ENCODE measurements at regions not wholly inside any gene's neighbourhood (a gene's known extent, or its start where the extent isn't known, plus 50 kb on each side); places are given as distances from the start of the nearest gene placed in this dataset.
"Not testable (repeated sequence)": the region's sequence is repeated elsewhere in the genome, so short reads cannot be mapped to it uniquely, and the experiment has no call there.

GRCh38 chr3:13187593-13187992 lies 114.4 kb upstream of the IQSEC1 start:
- Mint-ChIP-seq H3K9me3 (peaks cover 2 to 6% of the 10 kb centered on the region in 2 donors), H3K27me3 (ENCODE audit: low read depth) (peaks cover 18% of the 10 kb centered on the region), H3K4me3 (no peak overlapping the region), H3K27ac (no peak overlapping the region), H3K36me3 (ENCODE audit: insufficient read depth in 2 of 2) (peaks cover 5% of the 10 kb centered on the region in 2 donors), H3K4me1 (ENCODE audit: low read depth) (peaks cover 11% of the 10 kb centered on the region)
- DNase-seq (no peak), ATAC-seq (replicated peaks in 1 of 2) (no peak)

DNA sequence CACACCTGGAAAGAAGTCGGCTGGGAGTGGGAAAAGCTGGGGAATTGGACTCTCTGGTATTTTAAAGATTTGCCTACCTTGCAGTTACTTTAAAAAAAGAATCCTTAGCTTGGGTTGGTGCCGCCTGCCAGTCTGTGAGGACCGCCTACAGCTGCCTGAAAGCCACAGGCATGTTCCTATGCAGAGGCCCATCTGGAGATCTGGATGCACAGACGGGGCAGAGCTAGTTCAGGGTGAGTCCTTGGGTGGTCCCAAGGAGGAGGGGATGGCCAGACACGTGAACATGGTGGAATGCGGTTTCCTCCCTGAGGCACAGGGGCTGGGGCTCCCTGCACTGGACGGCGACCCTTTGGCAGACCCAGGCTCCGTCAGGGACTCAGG lies 113.2 kb upstream of the IQSEC1 start:
- ATAC-seq (replicated peaks in 1 of 2): no peak
- H3K9me3 Mint-ChIP-seq: peaks cover 4 to 6% of the 10 kb centered on the region in 2 donors
- H3K27ac Mint-ChIP-seq: no peak overlapping the region
- peaks cover 5 to 6% of the 10 kb centered on the region in 2 donors for H3K36me3 Mint-ChIP-seq (ENCODE audit: insufficient read depth in 2 of 2)
- no peak for DNase-seq
- H3K27me3 Mint-ChIP-seq (ENCODE audit: low read depth): peaks cover 18% of the 10 kb centered on the region
- H3K4me1 Mint-ChIP-seq (ENCODE audit: low read depth): peaks cover 11% of the 10 kb centered on the region
- no peak overlapping the region for H3K4me3 Mint-ChIP-seq

- no peak overlapping the region for H3K4me3 Mint-ChIP-seq
- H3K27ac Mint-ChIP-seq: no peak overlapping the region
- DNase-seq: no peak
- H3K9me3 Mint-ChIP-seq: peaks cover 6% of the 10 kb centered on the region in 2 donors
- ATAC-seq (replicated peaks in 1 of 2): no peak
- H3K4me1 Mint-ChIP-seq (ENCODE audit: low read depth): peaks cover 11% of the 10 kb centered on the region
- H3K36me3 Mint-ChIP-seq (ENCODE audit: insufficient read depth in 2 of 2): peaks cover 5 to 6% of the 10 kb centered on the region in 2 donors
- peaks cover 18% of the 10 kb centered on the region for H3K27me3 Mint-ChIP-seq (ENCODE audit: low read depth)
Observed at GRCh38 chr3:13185737-13186434, 112.7 kb upstream of the IQSEC1 start.

DNA sequence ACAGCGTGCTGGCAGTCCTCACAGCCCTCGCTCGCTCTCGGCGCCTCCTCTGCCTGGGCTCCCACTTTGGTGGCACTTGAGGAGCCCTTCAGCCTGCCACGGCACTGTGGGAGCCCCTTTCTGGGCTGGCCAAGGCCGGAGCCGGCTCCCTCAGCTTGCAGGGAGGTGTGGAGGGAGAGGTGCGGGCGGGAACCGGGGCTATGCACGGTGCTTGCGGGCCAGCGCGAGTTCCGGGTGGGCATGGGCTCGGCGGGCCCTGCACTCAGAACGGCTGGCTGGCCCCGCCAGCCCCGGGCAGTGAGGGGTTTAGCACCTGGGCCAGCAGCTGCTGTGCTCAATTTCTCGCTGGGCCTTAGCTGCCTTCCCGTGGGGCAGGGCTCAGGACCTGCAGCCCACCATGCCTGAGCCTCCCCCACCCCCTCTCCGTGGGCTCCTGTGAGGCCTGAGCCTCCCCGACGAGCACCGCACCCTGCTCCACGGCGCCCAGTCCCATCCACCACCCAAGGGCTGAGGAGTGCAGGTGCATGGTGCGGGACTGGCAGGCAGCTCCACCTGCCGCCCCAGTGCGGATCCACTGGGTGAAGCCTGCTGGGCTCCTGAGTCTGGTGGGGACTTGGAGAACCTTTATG lies 106.5 kb upstream of the IQSEC1 start:
- H3K27me3 Mint-ChIP-seq (ENCODE audit: low read depth); H3K9me3 Mint-ChIP-seq; DNase-seq; ATAC-seq (replicated peaks in 1 of 2); H3K4me3 Mint-ChIP-seq; H3K36me3 Mint-ChIP-seq (ENCODE audit: insufficient read depth in 2 of 2); H3K4me1 Mint-ChIP-seq (ENCODE audit: low read depth); H3K27ac Mint-ChIP-seq: not testable (repeated sequence)

DNA sequence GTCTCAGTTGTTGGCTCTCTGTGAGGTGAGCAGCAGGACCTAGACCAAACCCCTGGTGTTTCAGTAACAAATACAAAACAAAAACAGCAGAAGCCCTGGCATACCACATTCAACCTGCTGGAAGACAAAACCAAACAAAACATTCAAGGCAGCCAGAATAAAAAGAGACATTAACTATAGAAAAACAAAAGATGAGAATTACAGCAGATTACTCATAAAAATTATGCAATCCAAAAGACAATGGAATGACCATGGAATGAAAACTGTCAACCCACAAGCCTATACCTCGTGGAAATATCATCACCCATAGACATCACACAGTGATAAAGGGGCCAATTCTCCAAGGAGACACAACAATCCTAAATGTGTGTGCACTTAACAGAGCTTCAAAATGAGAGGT lies 106.0 kb upstream of the IQSEC1 start:
- peaks cover 3% of the 10 kb centered on the region for H3K27me3 Mint-ChIP-seq (ENCODE audit: low read depth)
- DNase-seq (no peak), ATAC-seq (replicated peaks in 1 of 2) (no peak)
- H3K27ac Mint-ChIP-seq: no peak overlapping the region
- no peaks in the 10 kb centered on the region for H3K4me1 Mint-ChIP-seq (ENCODE audit: low read depth)
- peaks cover 6 to 8% of the 10 kb centered on the region in 2 donors for H3K36me3 Mint-ChIP-seq (ENCODE audit: insufficient read depth in 2 of 2)
- no peak overlapping the region for H3K4me3 Mint-ChIP-seq
- H3K9me3 Mint-ChIP-seq: peaks cover 7 to 9% of the 10 kb centered on the region in 2 donors

DNA sequence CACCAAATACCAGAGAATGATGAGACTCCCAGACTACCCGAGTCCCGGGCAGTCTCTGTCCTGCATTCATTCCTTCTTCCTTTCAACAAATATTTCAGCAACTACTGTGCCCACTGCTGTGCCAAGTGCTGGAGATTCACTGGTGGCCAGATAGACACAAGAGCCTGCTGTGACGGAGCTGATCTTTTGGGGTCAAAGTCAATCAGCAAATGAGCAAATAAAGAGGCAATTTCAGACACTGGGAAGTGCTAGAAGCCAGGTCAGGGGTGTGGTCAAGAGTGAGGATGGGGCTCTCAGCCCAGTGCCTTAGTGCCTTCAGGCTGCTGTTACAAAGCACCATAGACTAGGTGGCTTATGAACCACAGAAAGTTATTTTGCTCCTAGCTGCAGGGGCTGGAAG lies 104.9 kb upstream of the IQSEC1 start:
- peaks cover 6 to 8% of the 10 kb centered on the region in 2 donors for H3K36me3 Mint-ChIP-seq (ENCODE audit: insufficient read depth in 2 of 2)
- ATAC-seq (replicated peaks in 1 of 2) (no peak), DNase-seq (no peak)
- no peak overlapping the region for H3K27ac Mint-ChIP-seq
- H3K9me3 Mint-ChIP-seq: peaks cover 7 to 9% of the 10 kb centered on the region in 2 donors
- H3K4me3 Mint-ChIP-seq: no peak overlapping the region
- H3K27me3 Mint-ChIP-seq (ENCODE audit: low read depth): no peaks in the 10 kb centered on the region
- no peaks in the 10 kb centered on the region for H3K4me1 Mint-ChIP-seq (ENCODE audit: low read depth)

DNA sequence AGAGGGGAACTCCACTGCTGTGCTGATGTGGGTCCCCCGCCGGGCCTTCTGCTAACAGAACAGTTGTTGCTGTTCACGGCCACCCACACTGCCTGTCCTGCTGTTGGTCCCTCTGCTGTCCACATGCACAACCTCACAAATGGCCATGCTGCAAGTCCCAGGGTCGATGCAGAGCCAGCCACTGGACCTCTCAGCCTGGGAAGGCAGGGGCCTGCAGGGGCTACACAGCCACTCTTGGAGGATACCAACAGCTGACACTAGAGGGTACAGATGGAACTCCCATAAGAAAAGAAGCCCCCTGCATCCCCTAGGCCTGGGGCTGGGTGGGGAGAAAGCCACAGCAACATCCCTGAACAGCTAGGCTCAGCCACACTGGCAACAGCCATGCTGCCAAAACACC lies 104.4 kb upstream of the IQSEC1 start:
- Mint-ChIP-seq H3K4me1 (ENCODE audit: low read depth) (no peaks in the 10 kb centered on the region), H3K27me3 (ENCODE audit: low read depth) (no peaks in the 10 kb centered on the region), H3K4me3 (no peak overlapping the region), H3K27ac (no peak overlapping the region), H3K36me3 (ENCODE audit: insufficient read depth in 2 of 2) (peaks cover 6 to 8% of the 10 kb centered on the region in 2 donors), H3K9me3 (peaks cover 7 to 9% of the 10 kb centered on the region in 2 donors)
- no peak for ATAC-seq (replicated peaks in 1 of 2)
- no peak for DNase-seq

- no peaks in the 10 kb centered on the region for H3K4me1 Mint-ChIP-seq (ENCODE audit: low read depth)
- H3K9me3 Mint-ChIP-seq: peaks cover 7% of the 10 kb centered on the region in 2 donors
- DNase-seq (no peak), ATAC-seq (replicated peaks in 1 of 2) (no peak)
- no peak overlapping the region for H3K27ac Mint-ChIP-seq
- H3K4me3 Mint-ChIP-seq: no peak overlapping the region
- no peaks in the 10 kb centered on the region for H3K27me3 Mint-ChIP-seq (ENCODE audit: low read depth)
- peaks cover 4 to 8% of the 10 kb centered on the region in 2 donors for H3K36me3 Mint-ChIP-seq (ENCODE audit: insufficient read depth in 2 of 2)
Observed at GRCh38 chr3:13177236-13177635, 104.0 kb upstream of the IQSEC1 start.

GRCh38 chr3:13176445-13176844 lies 103.2 kb upstream of the IQSEC1 start:
- Mint-ChIP-seq H3K4me1 (ENCODE audit: low read depth) (no peaks in the 10 kb centered on the region), H3K4me3 (no peak overlapping the region), H3K9me3 (peaks cover 7% of the 10 kb centered on the region in 2 donors), H3K27ac (no peak overlapping the region), H3K27me3 (ENCODE audit: low read depth) (no peaks in the 10 kb centered on the region), H3K36me3 (ENCODE audit: insufficient read depth in 2 of 2) (peaks cover 4 to 8% of the 10 kb centered on the region in 2 donors)
- no peak for ATAC-seq (replicated peaks in 1 of 2)
- no peak for DNase-seq

GRCh38 chr3:13174803-13175135 lies 101.5 kb upstream of the IQSEC1 start:
- H3K4me1 Mint-ChIP-seq (ENCODE audit: low read depth): no peaks in the 10 kb centered on the region
- no peaks in the 10 kb centered on the region for H3K27me3 Mint-ChIP-seq (ENCODE audit: low read depth)
- ATAC-seq (replicated peaks in 1 of 2): no peak
- peaks cover 4% of the 10 kb centered on the region in 2 donors for H3K36me3 Mint-ChIP-seq (ENCODE audit: insufficient read depth in 2 of 2)
- peaks cover 5 to 7% of the 10 kb centered on the region in 2 donors for H3K9me3 Mint-ChIP-seq
- DNase-seq: no peak
- no peak overlapping the region for H3K27ac Mint-ChIP-seq
- no peak overlapping the region for H3K4me3 Mint-ChIP-seq

- H3K9me3 Mint-ChIP-seq: peaks cover 5 to 7% of the 10 kb centered on the region in 2 donors
- H3K27ac Mint-ChIP-seq: no peak overlapping the region
- H3K27me3 Mint-ChIP-seq (ENCODE audit: low read depth): no peaks in the 10 kb centered on the region
- no peak overlapping the region for H3K4me3 Mint-ChIP-seq
- no peak for ATAC-seq (replicated peaks in 1 of 2)
- no peak for DNase-seq
- H3K36me3 Mint-ChIP-seq (ENCODE audit: insufficient read depth in 2 of 2): peaks cover 3 to 4% of the 10 kb centered on the region in 2 donors
- H3K4me1 Mint-ChIP-seq (ENCODE audit: low read depth): no peaks in the 10 kb centered on the region
Observed at GRCh38 chr3:13174011-13174802, 101.0 kb upstream of the IQSEC1 start.

GRCh38 chr3:13173186-13173585 lies 100.0 kb upstream of the IQSEC1 start:
- no peak overlapping the region for H3K27ac Mint-ChIP-seq
- no peaks in the 10 kb centered on the region for H3K27me3 Mint-ChIP-seq (ENCODE audit: low read depth)
- ATAC-seq (replicated peaks in 1 of 2) (no peak), DNase-seq (no peak)
- peaks cover 0 to 2% of the 10 kb centered on the region in 2 donors for H3K9me3 Mint-ChIP-seq
- H3K4me1 Mint-ChIP-seq (ENCODE audit: low read depth): no peaks in the 10 kb centered on the region
- no peak overlapping the region for H3K4me3 Mint-ChIP-seq
- no peaks in the 10 kb centered on the region for H3K36me3 Mint-ChIP-seq (ENCODE audit: insufficient read depth in 2 of 2)

DNA sequence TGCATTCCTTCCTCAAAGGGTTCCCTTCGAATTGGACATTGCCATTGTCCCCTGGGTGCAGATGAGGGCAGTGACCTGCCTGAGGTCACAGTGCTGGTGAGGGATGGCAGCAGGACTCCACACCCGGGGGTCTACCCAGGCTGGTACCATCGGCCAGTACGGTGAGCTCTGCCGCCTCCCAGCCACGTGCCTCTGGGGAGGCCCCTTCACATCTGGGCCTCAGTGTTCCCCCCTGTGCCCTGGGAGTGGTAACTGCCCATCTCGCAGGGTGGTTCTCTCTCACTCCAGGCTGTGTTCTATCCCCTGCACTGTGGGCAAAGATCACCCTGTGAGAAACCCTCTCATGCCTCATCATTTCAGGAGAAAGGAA lies 99.4 kb upstream of the IQSEC1 start:
- Mint-ChIP-seq H3K27ac (no peak overlapping the region), H3K4me3 (no peak overlapping the region), H3K36me3 (ENCODE audit: insufficient read depth in 2 of 2) (no peaks in the 10 kb centered on the region), H3K4me1 (ENCODE audit: low read depth) (no peaks in the 10 kb centered on the region), H3K9me3 (no peaks in the 10 kb centered on the region), H3K27me3 (ENCODE audit: low read depth) (no peaks in the 10 kb centered on the region)
- DNase-seq: no peak
- no peak for ATAC-seq (replicated peaks in 1 of 2)

Measured in activated T-cell treated with anti-CD3 and anti-CD28 coated beads, Interleukin-2, amount 50 U/mL, for 72 hours (primary cell).